ENCODE measurements at regions not wholly inside any gene's neighbourhood (a gene's known extent, or its start where the extent isn't known, plus 50 kb on each side); places are given as distances from the start of the nearest gene placed in this dataset.

DNA sequence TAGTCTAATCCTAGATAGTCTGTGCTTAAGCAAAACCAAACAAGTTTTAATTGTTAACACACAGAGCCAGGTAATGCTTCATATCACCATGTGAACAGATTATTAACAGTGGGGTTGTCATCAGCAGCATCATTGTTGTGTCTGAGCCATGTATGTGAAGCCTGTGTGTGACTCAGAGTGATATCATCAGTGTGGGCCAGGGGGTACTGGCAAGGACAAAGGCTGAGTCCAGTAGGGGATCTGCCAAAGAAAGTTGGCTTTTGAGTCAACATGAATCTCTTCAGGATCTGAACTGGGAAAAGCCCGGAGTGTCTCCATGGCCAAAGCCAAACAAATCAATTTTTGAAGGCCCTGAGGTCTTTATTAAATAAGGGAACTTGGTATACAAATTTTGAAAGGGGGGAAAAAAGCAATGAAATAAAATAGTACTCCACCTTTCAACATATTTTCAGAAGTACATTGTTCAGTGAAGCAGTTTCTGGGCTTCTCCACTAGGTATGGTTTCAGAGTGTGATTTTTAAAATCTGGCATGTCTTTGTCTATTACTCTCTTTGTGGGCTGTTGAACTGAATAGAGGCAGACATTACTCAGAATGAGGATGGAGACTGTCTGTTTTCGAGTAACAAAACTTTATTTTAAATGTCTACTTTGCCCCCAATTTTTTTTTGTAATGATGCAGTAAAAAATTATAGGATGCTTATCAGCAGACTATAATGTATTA is 444.2 kb upstream of the JAG1 start:
- ATAC-seq (no peak), DNase-seq (no peak)
- Histone ChIP-seq H3K9me3 (no peaks in the 10 kb centered on the region), H3K36me3 (ENCODE audit: low read depth) (no peaks in the 10 kb centered on the region), H3K4me3 (no peak overlapping the region), H3K4me1 (ENCODE audit: low read depth) (no peaks in the 10 kb centered on the region)
- TF ChIP-seq, protein P1, sequence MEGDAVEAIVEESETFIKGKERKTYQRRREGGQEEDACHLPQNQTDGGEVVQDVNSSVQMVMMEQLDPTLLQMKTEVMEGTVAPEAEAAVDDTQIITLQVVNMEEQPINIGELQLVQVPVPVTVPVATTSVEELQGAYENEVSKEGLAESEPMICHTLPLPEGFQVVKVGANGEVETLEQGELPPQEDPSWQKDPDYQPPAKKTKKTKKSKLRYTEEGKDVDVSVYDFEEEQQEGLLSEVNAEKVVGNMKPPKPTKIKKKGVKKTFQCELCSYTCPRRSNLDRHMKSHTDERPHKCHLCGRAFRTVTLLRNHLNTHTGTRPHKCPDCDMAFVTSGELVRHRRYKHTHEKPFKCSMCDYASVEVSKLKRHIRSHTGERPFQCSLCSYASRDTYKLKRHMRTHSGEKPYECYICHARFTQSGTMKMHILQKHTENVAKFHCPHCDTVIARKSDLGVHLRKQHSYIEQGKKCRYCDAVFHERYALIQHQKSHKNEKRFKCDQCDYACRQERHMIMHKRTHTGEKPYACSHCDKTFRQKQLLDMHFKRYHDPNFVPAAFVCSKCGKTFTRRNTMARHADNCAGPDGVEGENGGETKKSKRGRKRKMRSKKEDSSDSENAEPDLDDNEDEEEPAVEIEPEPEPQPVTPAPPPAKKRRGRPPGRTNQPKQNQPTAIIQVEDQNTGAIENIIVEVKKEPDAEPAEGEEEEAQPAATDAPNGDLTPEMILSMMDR (IDR thresholded peaks at IDR 0.05) = no peak
- intact Hi-C loops (cut with DNase I, micrococcal nuclease) = no loop called here

DNA sequence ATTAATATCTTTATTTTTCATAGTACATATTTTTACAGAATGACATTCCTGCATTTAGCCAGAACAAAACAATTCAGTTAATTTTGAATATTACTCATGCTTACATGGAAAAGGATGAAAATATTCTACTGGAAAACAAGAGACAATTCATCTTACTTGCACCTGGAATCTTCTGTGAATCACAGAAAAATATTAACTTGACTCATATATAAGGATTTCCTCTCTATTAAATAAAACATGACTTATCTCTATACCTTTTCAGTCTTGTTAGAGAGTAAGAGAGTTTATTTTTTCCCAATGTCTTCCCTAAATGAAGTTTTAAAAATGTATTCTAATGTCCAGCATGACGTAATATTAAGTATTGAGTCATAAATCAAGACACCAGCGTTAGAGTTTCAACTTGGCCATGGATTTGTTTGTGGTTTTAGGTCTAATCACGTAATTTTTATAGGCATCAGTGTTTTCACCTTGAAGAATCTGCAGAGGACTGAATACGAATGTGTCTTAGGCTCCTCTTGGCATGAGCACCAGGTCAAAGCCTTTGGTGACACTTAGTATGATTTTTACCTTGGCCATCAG is 445.1 kb upstream of the JAG1 start:
- no peak overlapping the region for H3K4me3 ChIP-seq
- intact Hi-C loops (cut with DNase I, micrococcal nuclease) = no loop called here
- no peak for DNase-seq
- TF ChIP-seq, protein P1 (IDR thresholded peaks at IDR 0.05) = no peak
- no peaks in the 10 kb centered on the region for H3K9me3 ChIP-seq
- no peak for ATAC-seq
- H3K4me1 ChIP-seq (ENCODE audit: low read depth) = no peaks in the 10 kb centered on the region
- H3K36me3 ChIP-seq (ENCODE audit: low read depth) = no peaks in the 10 kb centered on the region

DNA sequence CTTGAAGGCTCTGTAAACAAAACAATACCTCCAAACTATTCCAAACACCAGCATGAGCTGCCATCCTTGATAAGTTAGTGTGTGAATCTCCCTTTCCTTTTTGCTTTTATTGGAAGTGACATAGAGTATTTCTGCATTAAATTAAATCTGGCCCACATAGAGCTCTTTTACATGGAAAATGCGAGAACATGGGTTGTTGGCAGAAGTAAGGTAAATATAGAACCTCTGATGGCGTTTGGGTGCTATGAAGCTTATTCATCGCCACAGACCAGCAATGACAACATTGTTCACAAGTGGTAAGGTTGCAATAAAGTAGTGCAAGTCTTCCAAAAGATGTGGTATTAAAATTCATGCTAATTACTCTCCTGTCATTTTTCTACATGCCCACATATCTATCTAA is 445.8 kb upstream of the JAG1 start:
- no peak for DNase-seq
- Histone ChIP-seq H3K4me3 (no peak overlapping the region), H3K9me3 (no peaks in the 10 kb centered on the region), H3K4me1 (ENCODE audit: low read depth) (no peaks in the 10 kb centered on the region), H3K36me3 (ENCODE audit: low read depth) (no peaks in the 10 kb centered on the region)
- ATAC-seq = no peak
- intact Hi-C loops (cut with DNase I, micrococcal nuclease) = no loop called here
- TF ChIP-seq, protein P1 (IDR thresholded peaks at IDR 0.05) = no peak

DNA sequence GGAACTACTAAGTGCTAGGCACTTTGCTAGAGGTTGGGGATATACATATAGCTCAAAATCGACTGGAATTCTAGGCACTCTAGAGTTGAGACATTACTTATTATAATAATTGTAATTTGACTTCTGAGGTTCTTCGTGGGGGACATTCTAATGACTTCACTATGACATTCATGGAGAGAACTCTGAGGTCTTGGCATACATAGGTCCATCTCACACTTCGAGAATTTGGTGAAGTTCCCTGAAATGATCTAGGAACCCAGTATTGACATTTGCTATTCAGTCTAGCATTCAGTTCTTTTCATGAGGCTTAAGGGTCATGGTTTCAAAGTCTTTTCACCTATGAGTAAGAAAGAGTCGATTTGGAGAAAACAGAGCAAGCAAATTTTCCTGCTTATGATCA is 446.6 kb upstream of the JAG1 start:
- ATAC-seq (no peak), DNase-seq (no peak)
- intact Hi-C loops (cut with DNase I, micrococcal nuclease) = no loop called here
- H3K36me3 ChIP-seq (ENCODE audit: low read depth) = no peaks in the 10 kb centered on the region
- H3K9me3 ChIP-seq = no peaks in the 10 kb centered on the region
- TF ChIP-seq, protein P1 (IDR thresholded peaks at IDR 0.05) = no peak
- H3K4me3 ChIP-seq = no peak overlapping the region
- no peaks in the 10 kb centered on the region for H3K4me1 ChIP-seq (ENCODE audit: low read depth)

DNA sequence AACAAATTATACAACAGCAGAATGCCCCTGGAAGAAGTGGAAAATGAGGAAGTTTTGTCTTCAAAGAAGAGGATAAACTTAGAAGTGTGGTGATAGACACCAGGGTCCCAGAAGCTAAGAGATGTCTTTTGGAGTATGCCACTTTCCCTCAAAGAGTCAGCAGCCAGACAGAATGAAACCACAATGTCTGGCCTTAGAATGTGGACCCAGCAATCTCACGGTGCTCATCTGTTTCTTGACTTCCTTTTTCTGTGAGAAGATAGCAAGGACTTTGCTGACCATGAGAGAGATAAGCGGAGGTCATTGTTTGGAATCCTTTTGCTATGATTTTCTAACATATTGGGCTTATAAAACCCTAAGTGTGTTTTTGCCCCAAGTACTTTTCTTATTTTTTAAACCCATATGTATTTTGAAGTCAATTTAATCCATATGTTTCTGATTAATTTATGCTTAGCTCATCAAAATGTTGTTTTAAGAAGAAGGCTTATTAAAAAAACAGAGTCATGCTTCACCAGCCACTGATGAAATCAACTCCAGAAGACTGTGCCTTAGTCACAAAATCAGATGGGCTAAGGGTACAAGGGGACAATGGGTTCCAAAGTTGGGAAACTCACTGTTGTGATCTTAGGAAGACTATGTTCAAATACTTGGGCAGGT is 451.2 kb upstream of the JAG1 start:
- TF ChIP-seq, protein P1 (IDR thresholded peaks at IDR 0.05) = no peak
- Histone ChIP-seq H3K4me1 (ENCODE audit: low read depth) (no peaks in the 10 kb centered on the region), H3K4me3 (no peak overlapping the region), H3K36me3 (ENCODE audit: low read depth) (no peaks in the 10 kb centered on the region), H3K9me3 (no peaks in the 10 kb centered on the region)
- ATAC-seq (no peak), DNase-seq (peak in 1 of 3 donors; percentile 3)
- intact Hi-C loops (cut with DNase I, micrococcal nuclease) = no loop called here

All from mucosa of descending colon (tissue), 3 donors.